Muscle layer of colon (tissue), 2 donors: ENCODE measurements at regions not wholly inside any gene's neighbourhood (a gene's known extent, or its start where the extent isn't known, plus 50 kb on each side); places are given as distances from the start of the nearest gene placed in this dataset.

Experiments used
- H3K27ac ChIP-seq: one replicate; pipeline ENCODE4 v1.7.0; 2013; ENCODE audit warnings: low read depth, mild to moderate bottlenecking, low read length, moderate library complexity
- H3K27me3 ChIP-seq, 2 donors: one replicate each; pipeline ENCODE4 v1.7.0; 2013; ENCODE audit warnings: low read length in 2 of 2, mild to moderate bottlenecking in 2 of 2; ENCODE audit not compliant: insufficient read depth in 2 of 2, control insufficient read depth in 1 of 2
- H3K36me3 ChIP-seq: one replicate; pipeline ENCODE4 v1.7.0; 2013; ENCODE audit warnings: mild to moderate bottlenecking, low read length; ENCODE audit not compliant: insufficient read depth
- H3K4me1 ChIP-seq: one replicate; pipeline ENCODE4 v1.7.0; 2013; ENCODE audit warnings: mild to moderate bottlenecking, low read length; ENCODE audit not compliant: insufficient read depth
- H3K4me3 ChIP-seq, 2 donors: one replicate each; pipeline ENCODE4 v1.7.0; 2013; ENCODE audit warnings: low read length in 2 of 2, low read depth in 1 of 2, mild to moderate bottlenecking in 1 of 2, moderate library complexity in 1 of 2
- H3K9ac ChIP-seq: one replicate; pipeline ENCODE4 v1.7.0; 2013; ENCODE audit warnings: low read length
- H3K9me3 ChIP-seq: one replicate; pipeline ENCODE4 v1.7.0; 2013; ENCODE audit warnings: mild to moderate bottlenecking, low read length
- donor health status: abdominal sarcoma.
- donor health status: Adenocarcinoma of cecum.

GRCh38 chr5:28862860-28863196 is 1824.4 kb upstream of the CDH9 start:
- H3K27ac ChIP-seq, result no peak overlapping the region
- H3K36me3 ChIP-seq, result no peaks in the 10 kb centered on the region
- H3K4me3 ChIP-seq, result no peak overlapping the region
- H3K9ac ChIP-seq, result no peak overlapping the region
- H3K27me3 ChIP-seq, result no peaks in the 10 kb centered on the region
- H3K9me3 ChIP-seq, result no peaks in the 10 kb centered on the region
- H3K4me1 ChIP-seq, result no peaks in the 10 kb centered on the region

- Histone ChIP-seq H3K4me1 (no peaks in the 10 kb centered on the region), H3K27ac (no peak overlapping the region), H3K9ac (no peak overlapping the region), H3K36me3 (no peaks in the 10 kb centered on the region), H3K4me3 (no peak overlapping the region), H3K27me3 (no peaks in the 10 kb centered on the region), H3K9me3 (no peaks in the 10 kb centered on the region)
Observed at GRCh38 chr5:28862137-28862859, 1823.9 kb upstream of the CDH9 start.

- no peaks in the 10 kb centered on the region for H3K36me3 ChIP-seq
Observed at GRCh38 chr5:28855626-28856025, 1817.2 kb upstream of the CDH9 start.

GRCh38 chr5:28850320-28850921 is 1812.0 kb upstream of the CDH9 start:
- no peak overlapping the region for H3K4me3 ChIP-seq
- no peaks in the 10 kb centered on the region for H3K4me1 ChIP-seq
- no peaks in the 10 kb centered on the region for H3K27me3 ChIP-seq
- H3K9ac ChIP-seq, result no peak overlapping the region
- no peak overlapping the region for H3K27ac ChIP-seq
- H3K9me3 ChIP-seq, result no peaks in the 10 kb centered on the region
- no peaks in the 10 kb centered on the region for H3K36me3 ChIP-seq

More at GRCh38 chr5:28855626-28856025, 1817.2 kb upstream of the CDH9 start:
- no peaks in the 10 kb centered on the region for H3K4me1 ChIP-seq
- H3K27me3 ChIP-seq, result no peaks in the 10 kb centered on the region
- H3K9me3 ChIP-seq, result no peaks in the 10 kb centered on the region
- H3K27ac ChIP-seq, result no peak overlapping the region
- no peak overlapping the region for H3K4me3 ChIP-seq
- no peak overlapping the region for H3K9ac ChIP-seq

GRCh38 chr5:28831042-28831441 is 1792.7 kb upstream of the CDH9 start:
- no peaks in the 10 kb centered on the region for H3K9me3 ChIP-seq
- H3K4me3 ChIP-seq, result no peak overlapping the region
- no peaks in the 10 kb centered on the region for H3K36me3 ChIP-seq
- H3K27me3 ChIP-seq, result no peaks in the 10 kb centered on the region
- no peak overlapping the region for H3K27ac ChIP-seq
- H3K4me1 ChIP-seq, result no peaks in the 10 kb centered on the region
- no peak overlapping the region for H3K9ac ChIP-seq

- Histone ChIP-seq H3K36me3 (no peaks in the 10 kb centered on the region), H3K9ac (no peak overlapping the region), H3K27me3 (no peaks in the 10 kb centered on the region)
Observed at GRCh38 chr5:28823231-28823630, 1784.8 kb upstream of the CDH9 start.

GRCh38 chr5:28822071-28822470 is 1783.7 kb upstream of the CDH9 start:
- Histone ChIP-seq H3K4me3 (no peak overlapping the region), H3K9me3 (no peaks in the 10 kb centered on the region), H3K27ac (no peak overlapping the region), H3K4me1 (no peaks in the 10 kb centered on the region), H3K27me3 (no peaks in the 10 kb centered on the region), H3K36me3 (no peaks in the 10 kb centered on the region), H3K9ac (no peak overlapping the region)

More at GRCh38 chr5:28823231-28823630, 1784.8 kb upstream of the CDH9 start:
- H3K27ac ChIP-seq, result no peak overlapping the region
- no peaks in the 10 kb centered on the region for H3K9me3 ChIP-seq
- no peak overlapping the region for H3K4me3 ChIP-seq
- H3K4me1 ChIP-seq, result no peaks in the 10 kb centered on the region

- Histone ChIP-seq H3K9me3 (no peaks in the 10 kb centered on the region), H3K27me3 (no peaks in the 10 kb centered on the region), H3K9ac (no peak overlapping the region), H3K27ac (no peak overlapping the region), H3K4me1 (no peaks in the 10 kb centered on the region), H3K4me3 (no peak overlapping the region), H3K36me3 (no peaks in the 10 kb centered on the region)
Observed at GRCh38 chr5:28810751-28811136, 1772.4 kb upstream of the CDH9 start.

- Histone ChIP-seq H3K27ac (no peak overlapping the region), H3K9me3 (no peaks in the 10 kb centered on the region), H3K9ac (no peak overlapping the region), H3K4me3 (no peak overlapping the region), H3K27me3 (no peaks in the 10 kb centered on the region), H3K4me1 (no peaks in the 10 kb centered on the region), H3K36me3 (no peaks in the 10 kb centered on the region)
Observed at GRCh38 chr5:28809811-28810750, 1771.7 kb upstream of the CDH9 start.

- Histone ChIP-seq H3K27me3 (no peaks in the 10 kb centered on the region), H3K9ac (no peak overlapping the region), H3K27ac (no peak overlapping the region), H3K9me3 (no peaks in the 10 kb centered on the region), H3K4me3 (no peak overlapping the region), H3K4me1 (no peaks in the 10 kb centered on the region), H3K36me3 (no peaks in the 10 kb centered on the region)
Observed at GRCh38 chr5:28808967-28809810, 1770.8 kb upstream of the CDH9 start.
